ENCODE measurements at regions not wholly inside any gene's neighbourhood (a gene's known extent, or its start where the extent isn't known, plus 50 kb on each side); places are given as distances from the start of the nearest gene placed in this dataset.

DNA sequence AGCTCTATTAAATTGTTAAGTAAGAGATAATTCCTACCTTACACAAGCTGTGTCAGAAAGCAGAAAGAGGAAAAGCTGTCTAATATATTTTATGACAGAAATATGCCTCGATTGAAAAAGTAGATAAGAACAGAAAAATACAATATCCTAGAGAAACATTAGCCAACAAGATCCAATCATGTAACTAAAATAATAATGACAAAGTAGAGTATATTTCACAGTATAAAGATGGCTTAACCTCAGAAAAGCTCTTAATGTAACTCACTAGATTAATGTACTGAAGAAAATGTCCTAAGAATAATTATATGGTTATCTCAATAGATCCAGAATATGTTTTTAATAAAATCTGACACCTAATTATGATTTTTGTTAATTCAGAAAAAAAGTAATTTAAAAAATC, 89.8 kb upstream of the HABP2 start:
- no peaks in the 10 kb centered on the region for H3K4me1 ChIP-seq
- no peak for DNase-seq (ENCODE audit: low spot score in 2 of 2)
- H3K27ac ChIP-seq: no peak overlapping the region
- H3K4me3 ChIP-seq: no peak overlapping the region
- H3K9me3 ChIP-seq: no peaks in the 10 kb centered on the region
- no peaks in the 10 kb centered on the region for H3K36me3 ChIP-seq
- WGBS, 2 donors: 76 to 88% methylated on average over 1 of the region's 1 CpG
- H3K27me3 ChIP-seq: no peaks in the 10 kb centered on the region
- TF ChIP-seq POLR2A (IDR thresholded peaks at IDR 0.05): no peak
- no peak for TF ChIP-seq EP300 (IDR thresholded peaks at IDR 0.05)
- TF ChIP-seq, protein P1, sequence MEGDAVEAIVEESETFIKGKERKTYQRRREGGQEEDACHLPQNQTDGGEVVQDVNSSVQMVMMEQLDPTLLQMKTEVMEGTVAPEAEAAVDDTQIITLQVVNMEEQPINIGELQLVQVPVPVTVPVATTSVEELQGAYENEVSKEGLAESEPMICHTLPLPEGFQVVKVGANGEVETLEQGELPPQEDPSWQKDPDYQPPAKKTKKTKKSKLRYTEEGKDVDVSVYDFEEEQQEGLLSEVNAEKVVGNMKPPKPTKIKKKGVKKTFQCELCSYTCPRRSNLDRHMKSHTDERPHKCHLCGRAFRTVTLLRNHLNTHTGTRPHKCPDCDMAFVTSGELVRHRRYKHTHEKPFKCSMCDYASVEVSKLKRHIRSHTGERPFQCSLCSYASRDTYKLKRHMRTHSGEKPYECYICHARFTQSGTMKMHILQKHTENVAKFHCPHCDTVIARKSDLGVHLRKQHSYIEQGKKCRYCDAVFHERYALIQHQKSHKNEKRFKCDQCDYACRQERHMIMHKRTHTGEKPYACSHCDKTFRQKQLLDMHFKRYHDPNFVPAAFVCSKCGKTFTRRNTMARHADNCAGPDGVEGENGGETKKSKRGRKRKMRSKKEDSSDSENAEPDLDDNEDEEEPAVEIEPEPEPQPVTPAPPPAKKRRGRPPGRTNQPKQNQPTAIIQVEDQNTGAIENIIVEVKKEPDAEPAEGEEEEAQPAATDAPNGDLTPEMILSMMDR (IDR thresholded peaks at IDR 0.05): no peak

DNA sequence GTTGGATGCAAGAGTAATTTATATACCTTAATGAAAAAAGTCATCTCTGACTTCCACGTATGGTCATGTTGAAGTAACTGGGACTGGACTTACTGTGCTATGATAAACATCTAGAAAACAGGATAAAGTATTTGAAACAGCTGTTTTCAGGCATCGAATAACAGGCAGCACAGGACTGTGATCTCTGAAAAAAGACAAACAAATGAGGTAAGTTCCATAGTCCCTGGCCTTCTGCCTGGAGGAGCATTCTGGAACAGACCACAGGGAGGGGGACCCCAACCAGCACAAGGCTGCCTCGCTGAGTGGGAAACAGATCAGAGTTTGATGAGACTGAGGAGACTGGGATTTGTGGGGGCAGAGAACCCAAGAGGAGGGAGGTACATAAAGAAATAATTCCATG, 89.1 kb upstream of the HABP2 start:
- H3K36me3 ChIP-seq: no peaks in the 10 kb centered on the region
- WGBS, 2 donors: 51 to 58% methylated on average over 3 of the region's 3 CpGs
- TF ChIP-seq POLR2A (IDR thresholded peaks at IDR 0.05) (no peak), EP300 (IDR thresholded peaks at IDR 0.05) (no peak)
- no peaks in the 10 kb centered on the region for H3K27me3 ChIP-seq
- no peak overlapping the region for H3K27ac ChIP-seq
- no peak overlapping the region for H3K4me3 ChIP-seq
- no peaks in the 10 kb centered on the region for H3K4me1 ChIP-seq
- no peak for DNase-seq (ENCODE audit: low spot score in 2 of 2)
- no peaks in the 10 kb centered on the region for H3K9me3 ChIP-seq

DNA sequence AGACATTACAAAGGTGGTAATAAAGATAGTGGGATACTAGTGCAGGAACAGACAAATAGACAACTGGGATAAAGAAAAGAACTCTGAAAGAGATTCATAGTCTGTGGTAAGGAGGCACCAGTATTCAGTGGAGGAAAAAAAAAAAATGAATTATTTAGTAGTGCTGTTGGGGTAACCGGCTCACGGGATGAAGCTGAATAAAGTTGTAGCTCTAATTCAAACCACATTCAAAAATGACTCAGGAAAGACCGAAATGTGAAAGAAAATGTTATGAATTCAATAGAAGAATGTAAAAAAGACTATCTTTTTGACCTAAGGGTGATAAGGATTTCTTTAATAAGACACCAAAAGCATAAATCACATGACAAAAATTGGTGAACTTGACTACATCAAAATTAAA, 83.1 kb upstream of the HABP2 start:
- TF ChIP-seq, protein P1 (IDR thresholded peaks at IDR 0.05): no peak
- TF ChIP-seq EP300 (IDR thresholded peaks at IDR 0.05): no peak
- no peak for TF ChIP-seq POLR2A (IDR thresholded peaks at IDR 0.05)
- Histone ChIP-seq H3K27ac (no peak overlapping the region), H3K9me3 (no peaks in the 10 kb centered on the region), H3K4me3 (no peak overlapping the region), H3K36me3 (no peaks in the 10 kb centered on the region), H3K27me3 (no peaks in the 10 kb centered on the region), H3K4me1 (peaks cover 0 to 7% (median 0%) of the 10 kb centered on the region in 4 donors)
- 85 to 92% methylated on average over 3 of the region's 3 CpGs for WGBS, 2 donors
- no peak for DNase-seq (ENCODE audit: low spot score in 2 of 2)

DNA sequence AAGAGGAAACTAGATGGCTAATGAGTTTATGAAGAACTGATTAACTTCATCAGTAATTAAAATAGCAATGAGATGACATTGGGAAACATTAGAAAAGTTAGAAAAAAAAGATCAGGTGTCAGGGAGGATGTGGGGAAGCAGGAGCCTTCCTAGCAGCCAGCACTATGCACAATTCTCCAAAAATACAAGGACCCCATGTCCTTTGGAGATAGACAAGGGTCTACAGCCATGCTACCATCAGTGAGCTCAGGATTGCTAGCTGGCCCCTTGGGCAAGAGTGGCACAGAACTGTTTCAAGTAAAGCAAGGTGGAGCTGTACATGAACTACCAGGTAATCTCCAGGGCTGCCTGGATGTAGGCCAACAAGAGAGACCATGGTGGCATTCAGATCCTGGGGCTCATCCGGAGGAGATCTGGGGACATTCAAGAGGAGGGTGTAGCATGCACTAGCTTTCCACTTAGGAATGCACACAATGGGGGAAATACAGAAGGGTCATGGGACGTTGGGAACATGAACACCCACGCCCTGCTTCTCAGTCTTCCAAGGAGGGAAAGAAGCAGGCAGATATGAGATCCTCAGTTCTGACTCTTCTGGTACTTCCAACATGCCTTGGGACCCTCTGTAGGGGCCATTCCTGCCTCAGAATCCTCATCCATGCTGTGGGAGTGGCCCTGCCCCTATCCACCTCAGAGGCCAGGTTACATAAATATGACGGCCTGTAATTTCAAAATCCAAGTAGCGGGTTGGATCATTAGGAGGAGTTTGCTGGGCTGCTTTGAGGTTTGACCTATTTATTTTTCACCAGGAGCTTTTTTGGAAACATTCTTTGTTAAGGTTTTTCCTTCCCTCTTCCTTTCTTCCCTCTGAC, 82.2 kb upstream of the HABP2 start:
- Histone ChIP-seq H3K36me3 (no peaks in the 10 kb centered on the region), H3K9me3 (no peaks in the 10 kb centered on the region), H3K4me1 (peaks cover 0 to 15% (median 0%) of the 10 kb centered on the region in 4 donors), H3K4me3 (no peak overlapping the region), H3K27me3 (no peaks in the 10 kb centered on the region), H3K27ac (peak overlapping the region in 1 of 4 donors; percentile 66)
- WGBS, 2 donors: 71 to 79% methylated on average over 5 of the region's 5 CpGs
- DNase-seq (ENCODE audit: low spot score in 2 of 2): no peak
- TF ChIP-seq POLR2A (IDR thresholded peaks at IDR 0.05): no peak
- TF ChIP-seq, protein P1 (IDR thresholded peaks at IDR 0.05): no peak
- TF ChIP-seq EP300 (IDR thresholded peaks at IDR 0.05): peak in 1 of 2 donors; percentile 15

DNA sequence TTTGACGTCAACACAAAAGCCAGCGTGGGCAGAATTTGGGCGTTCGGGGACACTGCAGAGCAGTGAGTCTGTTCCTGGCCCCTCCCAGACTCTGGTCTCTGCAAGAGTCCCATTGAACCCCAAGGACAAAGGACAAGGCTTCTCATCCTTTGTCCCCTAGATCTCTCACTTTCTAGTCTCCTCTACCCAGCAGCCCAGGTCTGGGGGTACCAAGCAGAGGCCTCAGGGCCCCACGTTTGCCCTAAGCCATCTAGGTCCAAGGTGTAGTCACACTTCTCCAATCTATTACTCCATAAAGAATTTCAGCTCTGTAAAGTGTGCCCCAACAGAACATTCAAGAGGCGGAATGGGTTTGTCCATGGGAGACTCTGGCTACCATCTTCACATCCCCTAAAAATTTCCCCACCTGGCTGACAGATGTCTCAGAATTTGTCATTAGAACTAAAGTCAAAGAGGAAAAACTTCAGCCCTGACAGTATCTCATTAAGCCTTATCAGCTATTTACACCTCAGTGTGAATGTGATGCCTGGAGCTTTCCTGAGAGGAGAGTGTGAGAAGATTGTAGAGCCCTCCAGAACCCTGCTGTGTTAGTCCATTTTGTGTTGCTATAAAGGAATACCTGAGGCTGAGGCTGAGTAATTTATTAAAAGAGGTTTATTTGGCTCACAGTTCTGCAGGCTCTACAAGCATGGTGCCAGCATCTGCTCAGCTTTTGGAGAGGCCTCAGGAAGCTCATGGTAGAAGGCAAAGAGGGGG, 81.4 kb upstream of the HABP2 start:
- DNase-seq (ENCODE audit: low spot score in 2 of 2): no peak
- H3K36me3 ChIP-seq: no peaks in the 10 kb centered on the region
- H3K4me1 ChIP-seq: peaks cover 0 to 22% (median 0%) of the 10 kb centered on the region in 4 donors
- 77 to 85% methylated on average over 6 of the region's 6 CpGs for WGBS, 2 donors
- H3K27ac ChIP-seq: peak overlapping the region in 2 of 4 donors; percentile 23 to 66
- H3K27me3 ChIP-seq: no peaks in the 10 kb centered on the region
- no peaks in the 10 kb centered on the region for H3K9me3 ChIP-seq
- H3K4me3 ChIP-seq: no peak overlapping the region
- TF ChIP-seq EP300 (IDR thresholded peaks at IDR 0.05) (no peak), POLR2A (IDR thresholded peaks at IDR 0.05) (no peak)
- TF ChIP-seq, protein P1 (IDR thresholded peaks at IDR 0.05): no peak

All from tibial nerve (tissue), 4 donors.